ENCODE measurements at regions not wholly inside any gene's neighbourhood (a gene's known extent, or its start where the extent isn't known, plus 50 kb on each side); places are given as distances from the start of the nearest gene placed in this dataset.

DNA sequence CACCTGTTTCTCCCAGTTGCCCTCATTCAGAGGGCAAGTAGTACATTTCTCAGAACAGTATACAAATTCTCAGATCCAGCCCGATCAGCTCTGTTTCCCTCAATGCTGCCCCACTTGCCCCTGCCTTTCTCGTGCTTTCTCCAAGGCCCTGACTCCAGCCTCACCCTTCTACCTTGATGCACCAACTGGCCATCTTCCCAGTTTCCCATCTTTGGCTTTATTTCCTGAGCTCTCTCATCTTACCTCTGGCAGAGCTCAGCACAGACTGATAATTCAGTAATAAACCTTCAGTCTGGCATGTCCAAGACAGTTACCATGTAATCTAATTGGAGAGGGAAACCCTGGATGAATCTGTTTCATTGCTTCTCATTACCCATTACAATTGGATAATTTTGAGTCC, 184.5 kb upstream of the ISX start:
- Mint-ChIP-seq H3K4me3 (no peak overlapping the region), H3K4me1 (ENCODE audit: low read depth) (no peaks in the 10 kb centered on the region), H3K27ac (no peak overlapping the region), H3K27me3 (ENCODE audit: low read depth) (no peaks in the 10 kb centered on the region), H3K36me3 (ENCODE audit: low read depth) (no peaks in the 10 kb centered on the region), H3K9me3 (ENCODE audit: insufficient read depth) (no peaks in the 10 kb centered on the region)
- POLR2A ChIA-PET, result no interaction called here
- no peak for ATAC-seq
- DNase-seq, result no peak
- CTCF ChIA-PET, result no interaction called here

GRCh38 chr22:34885852-34886251, 180.1 kb upstream of the ISX start:
- no peaks in the 10 kb centered on the region for H3K9me3 Mint-ChIP-seq (ENCODE audit: insufficient read depth)
- H3K27me3 Mint-ChIP-seq (ENCODE audit: low read depth), result no peaks in the 10 kb centered on the region
- no peak overlapping the region for H3K27ac Mint-ChIP-seq
- H3K36me3 Mint-ChIP-seq (ENCODE audit: low read depth), result no peaks in the 10 kb centered on the region
- no peaks in the 10 kb centered on the region for H3K4me1 Mint-ChIP-seq (ENCODE audit: low read depth)
- CTCF ChIA-PET, result no interaction called here
- ATAC-seq (no peak), DNase-seq (no peak)
- no peak overlapping the region for H3K4me3 Mint-ChIP-seq
- POLR2A ChIA-PET, result no interaction called here

DNA sequence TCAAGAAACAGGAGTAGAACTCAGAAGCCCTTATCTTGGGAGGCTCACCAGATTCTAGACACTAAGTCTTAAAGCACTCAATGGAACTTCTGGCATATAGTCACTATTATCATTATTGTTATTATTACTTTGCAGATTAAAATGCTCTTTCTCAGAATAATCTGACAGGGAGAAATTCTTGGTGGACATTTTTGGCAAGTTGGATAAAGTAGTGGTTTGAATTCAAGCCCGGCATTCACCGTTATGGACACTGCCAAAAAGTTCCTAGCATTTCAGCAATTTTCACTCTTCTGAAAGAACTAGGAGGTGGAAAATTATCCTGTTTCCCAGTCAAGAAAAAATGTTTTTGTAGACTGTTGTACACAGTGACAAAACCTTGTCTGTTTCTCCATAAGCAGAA, 179.6 kb upstream of the ISX start:
- no peak for ATAC-seq
- H3K27me3 Mint-ChIP-seq (ENCODE audit: low read depth), result no peaks in the 10 kb centered on the region
- H3K4me1 Mint-ChIP-seq (ENCODE audit: low read depth), result no peaks in the 10 kb centered on the region
- no peaks in the 10 kb centered on the region for H3K36me3 Mint-ChIP-seq (ENCODE audit: low read depth)
- no peaks in the 10 kb centered on the region for H3K9me3 Mint-ChIP-seq (ENCODE audit: insufficient read depth)
- H3K27ac Mint-ChIP-seq, result no peak overlapping the region
- DNase-seq, result no peak
- POLR2A ChIA-PET, result no interaction called here
- H3K4me3 Mint-ChIP-seq, result no peak overlapping the region
- CTCF ChIA-PET, result no interaction called here

GRCh38 chr22:34886812-34887211, 179.1 kb upstream of the ISX start:
- no peak overlapping the region for H3K4me3 Mint-ChIP-seq
- ATAC-seq, result no peak
- ChIA-PET CTCF (no interaction called here), POLR2A (no interaction called here)
- no peaks in the 10 kb centered on the region for H3K27me3 Mint-ChIP-seq (ENCODE audit: low read depth)
- H3K27ac Mint-ChIP-seq, result no peak overlapping the region
- no peaks in the 10 kb centered on the region for H3K4me1 Mint-ChIP-seq (ENCODE audit: low read depth)
- no peaks in the 10 kb centered on the region for H3K9me3 Mint-ChIP-seq (ENCODE audit: insufficient read depth)
- DNase-seq, result no peak
- H3K36me3 Mint-ChIP-seq (ENCODE audit: low read depth), result no peaks in the 10 kb centered on the region

- POLR2A ChIA-PET, result no interaction called here
These were observed 168.8 kb upstream of the ISX start for GRCh38 chr22:34897126-34897525.

DNA sequence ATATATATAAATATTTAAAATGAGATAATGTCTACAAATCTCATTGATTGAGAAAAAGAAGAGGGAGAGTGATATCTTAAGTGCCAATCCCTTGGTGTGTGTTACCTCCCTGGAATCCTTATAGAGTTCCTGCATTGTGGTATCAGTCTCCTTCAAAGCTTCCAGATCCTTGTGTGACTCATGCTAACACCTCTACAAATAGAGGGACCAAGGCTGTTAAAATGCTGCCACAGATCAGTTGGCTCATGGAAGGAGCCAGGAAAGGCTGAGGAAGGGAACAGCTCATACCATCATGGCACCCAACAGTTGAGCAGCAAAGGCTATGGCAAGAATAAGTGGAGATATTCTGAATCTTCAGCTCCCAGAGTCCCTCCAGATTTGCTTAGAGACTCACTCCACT, 163.6 kb upstream of the ISX start:
- Mint-ChIP-seq H3K9me3 (ENCODE audit: insufficient read depth) (no peaks in the 10 kb centered on the region), H3K4me3 (no peak overlapping the region), H3K4me1 (ENCODE audit: low read depth) (no peaks in the 10 kb centered on the region), H3K36me3 (ENCODE audit: low read depth) (no peaks in the 10 kb centered on the region), H3K27me3 (ENCODE audit: low read depth) (no peaks in the 10 kb centered on the region), H3K27ac (no peak overlapping the region)
- ATAC-seq, result no peak
- ChIA-PET CTCF (no interaction called here), POLR2A (no interaction called here)
- no peak for DNase-seq

More at GRCh38 chr22:34897126-34897525, 168.8 kb upstream of the ISX start:
- CTCF ChIA-PET, result interaction anchor here (1.0 kb wide), 1 partner anchor 334 kb away, joined by 3 read pairs; no protein-coding TSS in a partner anchor
- H3K36me3 Mint-ChIP-seq (ENCODE audit: low read depth), result no peaks in the 10 kb centered on the region
- H3K27ac Mint-ChIP-seq, result no peak overlapping the region
- ATAC-seq (no peak), DNase-seq (no peak)
- H3K4me3 Mint-ChIP-seq, result no peak overlapping the region
- H3K4me1 Mint-ChIP-seq (ENCODE audit: low read depth), result no peaks in the 10 kb centered on the region
- no peaks in the 10 kb centered on the region for H3K9me3 Mint-ChIP-seq (ENCODE audit: insufficient read depth)
- H3K27me3 Mint-ChIP-seq (ENCODE audit: low read depth), result no peaks in the 10 kb centered on the region

DNA sequence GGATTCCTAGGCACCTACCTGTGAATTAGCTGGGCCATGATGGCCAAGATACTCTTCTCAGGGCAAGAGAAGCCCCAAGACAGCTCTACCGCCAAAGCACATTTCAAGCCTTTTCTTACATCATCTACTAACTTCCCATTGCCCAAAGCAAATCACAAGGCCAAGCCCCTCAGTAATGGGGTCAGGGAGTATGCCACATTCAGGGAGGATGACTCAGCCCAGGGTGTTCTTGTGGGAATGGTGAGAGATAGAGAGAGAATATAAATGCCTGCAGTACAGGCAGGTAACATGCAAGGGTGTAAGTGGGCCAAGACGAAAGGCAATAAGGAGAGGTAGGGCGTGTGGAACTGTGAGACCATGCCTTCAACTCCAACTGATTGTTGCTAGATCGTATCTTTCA, 162.5 kb upstream of the ISX start:
- H3K36me3 Mint-ChIP-seq (ENCODE audit: low read depth), result no peaks in the 10 kb centered on the region
- H3K27ac Mint-ChIP-seq, result no peak overlapping the region
- DNase-seq (no peak), ATAC-seq (no peak)
- ChIA-PET CTCF (no interaction called here), POLR2A (no interaction called here)
- H3K27me3 Mint-ChIP-seq (ENCODE audit: low read depth), result no peaks in the 10 kb centered on the region
- no peaks in the 10 kb centered on the region for H3K9me3 Mint-ChIP-seq (ENCODE audit: insufficient read depth)
- H3K4me1 Mint-ChIP-seq (ENCODE audit: low read depth), result no peaks in the 10 kb centered on the region
- no peak overlapping the region for H3K4me3 Mint-ChIP-seq

- Mint-ChIP-seq H3K36me3 (ENCODE audit: low read depth) (no peaks in the 10 kb centered on the region), H3K9me3 (ENCODE audit: insufficient read depth) (no peaks in the 10 kb centered on the region), H3K27me3 (ENCODE audit: low read depth) (no peaks in the 10 kb centered on the region), H3K4me3 (no peak overlapping the region), H3K27ac (no peak overlapping the region), H3K4me1 (ENCODE audit: low read depth) (no peaks in the 10 kb centered on the region)
- POLR2A ChIA-PET, result no interaction called here
- DNase-seq (no peak), ATAC-seq (no peak)
- CTCF ChIA-PET, result no interaction called here
These were observed 161.5 kb upstream of the ISX start for GRCh38 chr22:34904486-34904885.

- ChIA-PET POLR2A (no interaction called here), CTCF (no interaction called here)
- no peak for DNase-seq
- Mint-ChIP-seq H3K36me3 (ENCODE audit: low read depth) (no peaks in the 10 kb centered on the region), H3K9me3 (ENCODE audit: insufficient read depth) (no peaks in the 10 kb centered on the region), H3K27ac (no peak overlapping the region), H3K27me3 (ENCODE audit: low read depth) (no peaks in the 10 kb centered on the region), H3K4me1 (ENCODE audit: low read depth) (no peaks in the 10 kb centered on the region), H3K4me3 (no peak overlapping the region)
- ATAC-seq, result no peak
These were observed 152.1 kb upstream of the ISX start for GRCh38 chr22:34913826-34914225.

DNA sequence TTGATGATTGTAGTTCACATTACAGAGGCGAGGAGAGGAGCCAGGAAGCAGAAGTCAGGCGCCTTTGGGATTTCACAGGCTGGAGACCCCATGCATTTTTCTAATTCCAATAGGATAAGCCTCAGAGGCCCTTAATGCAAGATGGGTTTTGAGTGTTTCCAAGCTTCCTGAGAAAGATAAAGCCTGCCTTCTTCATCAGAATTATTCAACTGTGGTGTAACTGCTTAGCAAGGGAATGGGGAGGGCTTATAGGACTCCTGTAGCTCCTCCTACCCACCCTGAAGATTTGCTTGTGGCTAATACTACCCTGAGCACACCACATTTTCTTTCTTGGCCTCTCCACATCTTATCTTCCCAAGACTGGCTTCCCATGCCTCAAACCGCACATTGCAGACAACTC, 151.1 kb upstream of the ISX start:
- ATAC-seq (no peak), DNase-seq (no peak)
- Mint-ChIP-seq H3K36me3 (ENCODE audit: low read depth) (no peaks in the 10 kb centered on the region), H3K27me3 (ENCODE audit: low read depth) (no peaks in the 10 kb centered on the region), H3K4me3 (no peak overlapping the region), H3K4me1 (ENCODE audit: low read depth) (no peaks in the 10 kb centered on the region), H3K27ac (no peak overlapping the region), H3K9me3 (ENCODE audit: insufficient read depth) (no peaks in the 10 kb centered on the region)
- POLR2A ChIA-PET, result no interaction called here
- CTCF ChIA-PET, result no interaction called here

- no peaks in the 10 kb centered on the region for H3K27me3 Mint-ChIP-seq (ENCODE audit: low read depth)
- H3K4me1 Mint-ChIP-seq (ENCODE audit: low read depth), result no peaks in the 10 kb centered on the region
- no peak overlapping the region for H3K4me3 Mint-ChIP-seq
- POLR2A ChIA-PET, result no interaction called here
- no peaks in the 10 kb centered on the region for H3K36me3 Mint-ChIP-seq (ENCODE audit: low read depth)
- H3K27ac Mint-ChIP-seq, result no peak overlapping the region
- H3K9me3 Mint-ChIP-seq (ENCODE audit: insufficient read depth), result no peaks in the 10 kb centered on the region
- no peak for ATAC-seq
- DNase-seq, result no peak
- CTCF ChIA-PET, result no interaction called here
These were observed 148.7 kb upstream of the ISX start for GRCh38 chr22:34917239-34917638.

DNA sequence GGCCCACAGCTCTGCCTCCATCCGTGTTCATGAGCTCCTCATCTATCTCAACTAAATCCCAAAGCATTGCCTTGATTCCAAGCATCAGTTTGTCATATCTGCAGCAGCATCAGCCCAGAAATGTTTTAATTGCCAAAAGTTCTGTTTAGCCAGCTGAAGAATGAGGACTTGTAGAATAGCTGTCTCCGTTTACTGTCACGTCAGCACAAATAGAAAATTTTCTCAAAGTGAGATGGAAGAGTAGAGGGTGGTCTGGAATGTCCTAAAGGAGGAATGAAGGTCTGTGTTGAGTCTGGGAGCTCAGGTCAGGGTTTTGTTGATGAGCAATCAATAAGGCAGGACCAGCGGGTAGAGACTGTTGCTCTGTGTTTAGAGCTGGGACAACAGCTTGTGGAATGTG, 134.9 kb upstream of the ISX start:
- no peaks in the 10 kb centered on the region for H3K4me1 Mint-ChIP-seq (ENCODE audit: low read depth)
- H3K4me3 Mint-ChIP-seq, result no peak overlapping the region
- ChIA-PET CTCF (no interaction called here), POLR2A (no interaction called here)
- no peak for ATAC-seq
- no peaks in the 10 kb centered on the region for H3K27me3 Mint-ChIP-seq (ENCODE audit: low read depth)
- no peaks in the 10 kb centered on the region for H3K36me3 Mint-ChIP-seq (ENCODE audit: low read depth)
- DNase-seq, result no peak
- H3K9me3 Mint-ChIP-seq (ENCODE audit: insufficient read depth), result no peaks in the 10 kb centered on the region
- no peak overlapping the region for H3K27ac Mint-ChIP-seq

GRCh38 chr22:34934261-34934660, 131.7 kb upstream of the ISX start:
- no peak overlapping the region for H3K4me3 Mint-ChIP-seq
- ATAC-seq, result no peak
- no peaks in the 10 kb centered on the region for H3K27me3 Mint-ChIP-seq (ENCODE audit: low read depth)
- H3K9me3 Mint-ChIP-seq (ENCODE audit: insufficient read depth), result peaks cover 5% of the 10 kb centered on the region
- H3K27ac Mint-ChIP-seq, result no peak overlapping the region
- H3K4me1 Mint-ChIP-seq (ENCODE audit: low read depth), result no peaks in the 10 kb centered on the region
- no peak for DNase-seq
- ChIA-PET POLR2A (no interaction called here), CTCF (no interaction called here)
- H3K36me3 Mint-ChIP-seq (ENCODE audit: low read depth), result no peaks in the 10 kb centered on the region

DNA sequence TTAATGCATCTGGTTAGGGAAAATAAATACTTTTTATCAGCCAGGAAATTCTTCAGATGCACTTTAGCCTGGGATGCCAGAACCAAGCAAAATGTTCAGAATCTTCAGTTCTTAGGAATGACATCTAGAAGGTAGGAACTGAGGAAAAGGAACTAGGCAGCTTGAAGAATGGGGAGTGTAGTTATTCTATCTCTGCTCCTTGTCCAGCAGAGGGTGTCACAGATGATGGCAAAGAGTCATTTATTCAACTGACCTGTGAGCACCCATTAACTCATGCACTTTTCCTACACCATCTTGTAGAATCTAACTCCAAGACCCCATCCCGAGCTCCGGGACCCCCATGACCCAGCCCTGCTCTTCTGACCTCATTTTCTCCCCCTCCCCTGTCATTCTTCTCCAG, 122.1 kb upstream of the ISX start:
- ATAC-seq (no peak), DNase-seq (no peak)
- H3K4me3 Mint-ChIP-seq, result no peak overlapping the region
- H3K9me3 Mint-ChIP-seq (ENCODE audit: insufficient read depth), result peaks cover 7% of the 10 kb centered on the region
- H3K4me1 Mint-ChIP-seq (ENCODE audit: low read depth), result no peaks in the 10 kb centered on the region
- POLR2A ChIA-PET, result no interaction called here
- H3K36me3 Mint-ChIP-seq (ENCODE audit: low read depth), result no peaks in the 10 kb centered on the region
- CTCF ChIA-PET, result no interaction called here
- no peaks in the 10 kb centered on the region for H3K27me3 Mint-ChIP-seq (ENCODE audit: low read depth)
- H3K27ac Mint-ChIP-seq, result no peak overlapping the region

Measured in activated CD8-positive, alpha-beta T cell treated with anti-CD3 and anti-CD28 coated beads, Interleukin-2, amount 10 ng/mL, durations not matched to agents 7 days and 5 days (primary cell).